DOHH2 (cell line): ENCODE measurements at regions not wholly inside any gene's neighbourhood (a gene's known extent, or its start where the extent isn't known, plus 50 kb on each side); places are given as distances from the start of the nearest gene placed in this dataset.

Experiments
- CTCF ChIP-seq: fragments of 200-600 bp; sonication (generic); IDR thresholded peaks from one replicate; pipeline ENCODE4 v1.5.1; 2014; ENCODE audit warnings: antibody characterized with exemption, mild to moderate bottlenecking, low read depth, low read length; ENCODE audit not compliant: poor library complexity, severe bottlenecking
- EZH2phosphoT487 ChIP-seq: fragments of 200-600 bp; sonication (generic); IDR thresholded peaks from 2 replicates; pipeline ENCODE4 v1.6.1; 2017; ENCODE audit warnings: borderline replicate concordance, mild to moderate bottlenecking, antibody characterized with exemption, low read length, moderate library complexity, mixed read lengths

- TF ChIP-seq CTCF (no peak), EZH2phosphoT487 (no peak)
Measured at GRCh38 chr10:60513281-60513680, 123.6 kb upstream of the ANK3 start.
